GM21529 (cell line): ENCODE measurements at regions not wholly inside any gene's neighbourhood (a gene's known extent, or its start where the extent isn't known, plus 50 kb on each side); places are given as distances from the start of the nearest gene placed in this dataset.
A peak's percentile ranks its signal among the peaks of the same experiment; 100 is the strongest.

Source experiments
- ATAC-seq: cut with Tn5 transposase; IDR thresholded peaks from one replicate; pipeline ENCODE4 v1.9.1; 2021; ENCODE audit not compliant: unreplicated experiment

DNA sequence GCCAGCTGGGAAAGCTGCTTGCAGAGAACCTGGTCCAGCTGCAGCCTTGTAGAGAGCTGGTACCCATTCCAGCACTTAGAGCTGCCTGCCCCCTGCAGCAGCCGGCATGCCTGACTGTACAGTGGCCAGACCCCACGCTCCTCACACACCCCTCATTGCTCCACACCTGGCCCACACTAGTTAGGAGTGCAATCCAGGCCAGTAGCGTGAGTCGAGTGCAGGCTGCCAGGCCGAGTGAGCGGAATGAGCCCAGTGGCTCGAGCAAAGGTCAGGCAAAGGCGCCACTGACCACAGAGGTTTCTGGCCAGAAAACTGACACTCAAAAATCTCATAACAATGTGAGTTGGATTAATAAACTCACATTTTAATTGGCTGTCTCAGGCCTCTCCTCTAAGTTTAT lies 921.7 kb upstream of the KCND2 start:
- ATAC-seq, result no peak

DNA sequence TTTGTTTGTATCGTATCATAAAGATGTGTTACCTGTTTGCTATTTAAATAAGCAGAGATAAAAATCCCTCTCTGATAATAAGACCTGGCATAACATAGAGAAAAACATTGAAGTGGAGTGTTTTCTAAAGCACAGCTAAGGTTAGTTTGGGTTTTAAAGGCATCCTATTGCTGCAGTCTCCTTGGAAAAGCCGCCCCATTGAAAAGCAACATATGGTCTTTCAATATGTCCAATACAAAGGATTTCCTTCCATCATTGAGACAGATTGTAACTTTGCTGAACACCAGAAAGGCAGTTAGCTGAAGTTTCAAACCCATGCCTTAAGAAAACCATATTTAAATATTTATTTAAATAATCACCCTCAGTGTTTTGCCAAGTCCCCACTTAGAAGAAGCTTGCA lies 898.5 kb upstream of the KCND2 start:
- ATAC-seq, result no peak

DNA sequence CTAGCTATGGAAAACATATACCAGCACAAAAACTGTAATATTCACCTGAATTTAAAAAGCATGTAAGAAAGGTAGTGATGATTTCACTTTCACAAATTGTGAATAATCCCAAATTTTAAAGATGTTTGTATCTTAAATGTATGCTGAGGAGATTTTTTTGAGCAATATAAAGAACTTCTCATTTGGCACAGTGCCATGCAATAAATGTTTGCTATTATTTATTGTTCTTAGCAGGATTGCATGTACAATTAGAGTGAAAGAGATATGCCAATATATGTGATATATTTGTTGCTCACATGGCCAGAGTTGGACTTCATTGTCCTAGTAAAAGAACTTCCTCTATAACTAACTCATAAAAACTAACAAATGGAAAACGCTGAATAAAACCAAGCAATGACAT lies 895.1 kb upstream of the KCND2 start:
- no peak for ATAC-seq

DNA sequence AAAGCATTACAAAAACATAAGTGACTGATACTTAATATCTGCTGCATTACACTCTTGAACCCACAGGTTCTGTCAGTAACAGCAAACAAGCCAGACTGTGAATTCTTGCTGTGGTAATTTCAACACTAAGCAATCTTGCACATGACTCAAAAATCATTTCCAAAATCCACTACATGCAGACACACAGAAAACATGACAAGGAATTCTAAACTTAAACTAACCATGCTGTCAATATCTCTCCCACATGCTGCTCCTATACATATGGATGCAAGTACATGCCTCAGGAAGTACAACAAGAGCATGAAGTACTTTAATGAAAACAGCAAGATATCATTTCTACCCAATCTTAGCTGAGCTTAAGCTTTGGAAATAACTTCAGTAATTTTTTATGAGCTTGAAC lies 890.2 kb upstream of the KCND2 start:
- ATAC-seq, result no peak

DNA sequence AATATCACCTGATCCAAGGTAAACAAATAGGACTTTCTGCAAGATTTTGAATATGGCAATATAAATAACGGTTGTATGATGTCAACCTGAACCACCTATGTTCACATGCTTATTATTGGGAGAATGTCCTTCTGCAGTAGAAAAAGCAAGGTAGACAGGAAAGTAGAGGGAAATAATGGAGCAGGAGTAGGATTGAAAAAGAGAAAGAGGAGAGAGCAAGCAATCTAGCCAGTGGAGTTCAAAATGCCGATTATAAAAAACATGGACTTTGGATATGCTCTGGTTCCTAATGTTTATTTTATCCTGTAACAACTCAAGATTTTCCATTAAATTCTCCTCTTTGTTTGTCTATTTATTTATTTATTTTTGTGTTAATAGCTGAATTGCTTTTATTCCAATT lies 878.0 kb upstream of the KCND2 start:
- ATAC-seq, result no peak

DNA sequence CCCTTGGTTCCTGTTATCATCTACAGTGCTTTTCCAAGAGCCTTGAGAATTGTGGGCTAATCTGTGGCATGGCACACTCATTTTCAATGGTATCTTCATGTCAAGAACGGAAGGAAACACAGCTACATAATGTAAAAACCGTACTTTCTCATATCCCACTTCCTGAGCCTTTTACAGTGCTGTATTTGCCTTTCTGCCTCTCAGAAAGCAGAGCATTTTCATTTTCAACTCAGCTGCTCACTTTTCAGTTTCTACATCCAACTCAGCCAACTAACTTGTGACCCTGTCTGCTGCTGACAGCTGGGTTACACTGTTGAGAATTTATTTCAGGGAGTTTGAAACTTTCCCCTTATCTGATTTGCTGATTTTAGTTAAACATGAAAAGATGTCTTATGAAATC lies 875.8 kb upstream of the KCND2 start:
- peak; percentile 94 for ATAC-seq

DNA sequence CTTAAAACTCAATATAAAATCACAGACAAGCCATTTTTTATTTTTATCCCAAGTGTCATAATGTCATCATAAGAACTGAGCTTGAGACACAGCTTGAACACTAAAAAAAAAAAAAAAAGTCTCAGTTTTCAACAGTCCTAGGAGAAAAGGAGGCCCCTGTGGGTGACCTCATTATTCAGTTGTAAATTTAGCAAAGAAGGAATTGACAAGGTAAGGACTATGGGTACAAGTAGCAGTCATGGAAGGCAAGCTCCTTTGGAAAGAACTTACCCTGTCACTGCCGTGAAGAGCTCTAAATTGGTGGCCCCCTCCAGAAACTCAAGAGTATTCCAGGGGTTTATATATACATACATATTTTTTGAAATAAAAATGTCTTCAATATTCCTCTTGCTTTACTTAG lies 864.4 kb upstream of the KCND2 start:
- no peak for ATAC-seq

DNA sequence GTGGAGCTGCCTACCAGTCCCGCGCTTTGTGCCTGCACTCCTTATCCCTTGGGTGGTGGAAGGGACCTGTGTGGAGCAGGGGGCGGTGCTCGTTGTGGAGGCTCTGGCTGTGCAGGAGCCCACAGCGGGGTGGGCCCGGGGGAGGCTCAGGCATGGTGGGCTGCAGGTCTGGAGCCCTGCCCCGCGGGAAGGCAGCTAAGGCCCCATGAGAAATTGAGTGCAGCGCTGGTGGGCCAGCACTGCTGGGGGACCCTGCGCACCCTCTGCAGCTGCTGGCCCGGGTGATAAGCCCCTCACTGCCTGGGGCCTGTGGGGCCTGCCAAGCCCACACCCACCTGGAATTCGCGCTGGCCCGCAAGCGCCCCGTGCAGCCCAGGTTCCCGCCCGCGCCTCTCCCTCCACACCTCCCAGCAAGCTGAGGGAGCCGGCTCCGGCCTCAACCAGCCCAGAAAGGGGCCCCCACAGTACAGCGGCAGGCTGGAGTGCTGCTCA lies 859.6 kb upstream of the KCND2 start:
- ATAC-seq, result no peak

DNA sequence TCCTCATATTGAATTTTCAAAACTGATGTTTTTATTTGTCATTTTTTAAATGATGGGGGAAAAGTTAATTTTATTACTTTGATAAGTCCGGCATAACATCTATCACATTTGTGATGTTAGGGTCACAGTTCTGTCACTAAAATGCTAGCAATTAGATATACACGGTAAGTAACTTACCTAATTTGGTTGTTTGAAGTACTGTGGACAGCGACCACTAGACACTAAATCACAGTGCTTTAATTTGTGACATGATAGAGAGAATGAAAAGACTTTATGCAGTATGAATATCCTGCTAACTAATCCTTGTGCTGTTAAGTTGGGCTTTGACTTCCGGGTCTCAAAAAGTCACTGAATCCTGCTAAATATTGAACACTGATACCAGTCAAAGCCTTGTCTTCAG lies 857.3 kb upstream of the KCND2 start:
- no peak for ATAC-seq

DNA sequence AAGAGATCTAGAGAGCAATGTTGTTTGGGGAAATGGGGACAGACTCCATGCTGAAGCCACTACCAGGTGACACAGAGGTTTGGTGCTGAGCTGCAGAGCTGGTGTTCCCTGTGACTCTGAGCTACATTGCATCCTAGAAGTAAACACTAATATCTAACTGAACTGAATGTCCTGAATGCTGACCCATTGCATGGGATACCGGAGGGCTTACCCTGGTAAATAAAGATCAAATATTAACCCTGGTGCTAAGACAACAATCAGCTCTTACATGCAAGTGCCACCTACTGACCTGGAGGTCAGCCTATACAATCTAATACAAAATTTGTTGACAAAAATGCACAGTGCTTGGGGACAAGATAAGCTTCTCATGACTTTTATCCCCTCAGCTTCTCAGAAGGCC lies 851.3 kb upstream of the KCND2 start:
- ATAC-seq, result no peak

DNA sequence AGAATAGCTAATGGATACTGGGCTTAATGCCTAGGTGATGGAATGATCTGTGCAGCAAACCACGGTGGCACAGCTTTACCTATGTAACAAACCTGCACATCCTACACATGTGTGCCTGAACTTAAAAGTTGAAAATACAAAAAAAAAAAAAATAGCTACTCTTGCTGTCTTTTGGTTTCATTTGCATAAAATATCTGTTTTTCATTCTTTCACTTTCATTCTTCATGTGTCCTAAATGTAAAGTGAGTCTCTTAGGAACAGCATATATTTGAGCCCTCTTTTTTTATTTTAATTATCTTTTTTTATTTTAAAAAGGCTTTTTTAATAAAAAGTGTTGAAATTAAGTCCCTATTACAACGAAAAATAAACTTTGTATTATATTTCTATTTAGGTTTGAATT lies 836.1 kb upstream of the KCND2 start:
- no peak for ATAC-seq

DNA sequence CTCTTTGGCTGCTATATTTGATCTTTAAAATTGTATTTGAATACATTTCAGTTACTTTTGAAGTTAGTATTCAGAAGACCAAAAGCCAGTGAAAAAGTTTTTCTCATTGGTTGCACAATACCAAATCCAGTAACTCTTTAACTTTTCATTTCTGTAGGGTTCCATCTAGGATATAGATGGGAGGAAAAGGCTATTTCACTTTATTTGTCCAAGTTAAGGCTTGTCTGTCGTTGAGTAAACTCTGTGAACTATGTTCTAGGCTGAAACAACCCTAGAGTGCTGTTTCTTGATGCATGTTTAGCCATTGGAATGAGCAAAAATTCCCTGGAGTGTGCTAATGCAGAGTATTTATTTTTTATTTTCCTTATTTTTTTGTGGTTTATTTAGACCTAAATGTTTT lies 834.7 kb upstream of the KCND2 start:
- no peak for ATAC-seq

DNA sequence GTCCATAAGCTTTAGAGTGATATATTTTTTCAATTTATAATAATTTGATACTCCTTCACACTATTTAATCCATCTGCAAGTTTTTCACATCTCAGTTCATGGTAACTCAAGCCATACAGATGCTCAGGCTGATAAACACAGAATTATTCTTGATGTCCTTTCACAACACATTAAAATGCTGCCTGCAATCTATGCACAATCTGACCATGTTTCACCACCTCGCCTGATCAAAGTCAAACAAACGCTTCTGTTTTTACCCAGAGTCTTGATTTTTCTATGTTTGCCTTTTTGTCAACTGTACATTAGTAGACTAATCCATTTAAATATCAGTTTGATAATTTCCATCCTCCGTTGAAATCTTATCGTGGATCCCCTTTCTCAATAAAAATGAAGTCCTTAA lies 833.8 kb upstream of the KCND2 start:
- no peak for ATAC-seq

DNA sequence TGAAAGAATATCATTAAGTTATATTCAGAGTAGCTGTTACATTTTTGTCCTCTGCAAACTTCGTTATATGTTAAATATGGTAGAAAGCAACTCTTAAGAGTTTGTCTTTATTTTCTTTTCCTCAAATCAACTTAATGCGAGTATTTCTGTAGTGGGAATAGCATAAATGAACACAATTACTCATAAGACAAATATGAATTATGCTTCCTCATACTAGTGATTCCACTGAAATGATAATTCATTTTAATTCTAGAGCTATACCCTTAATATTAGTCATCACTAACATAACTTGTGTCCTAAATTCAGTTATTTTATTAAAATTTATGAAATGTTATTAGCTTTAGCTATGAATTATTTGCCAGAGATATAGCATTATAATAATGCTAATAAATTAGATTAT lies 820.6 kb upstream of the KCND2 start:
- ATAC-seq, result no peak

DNA sequence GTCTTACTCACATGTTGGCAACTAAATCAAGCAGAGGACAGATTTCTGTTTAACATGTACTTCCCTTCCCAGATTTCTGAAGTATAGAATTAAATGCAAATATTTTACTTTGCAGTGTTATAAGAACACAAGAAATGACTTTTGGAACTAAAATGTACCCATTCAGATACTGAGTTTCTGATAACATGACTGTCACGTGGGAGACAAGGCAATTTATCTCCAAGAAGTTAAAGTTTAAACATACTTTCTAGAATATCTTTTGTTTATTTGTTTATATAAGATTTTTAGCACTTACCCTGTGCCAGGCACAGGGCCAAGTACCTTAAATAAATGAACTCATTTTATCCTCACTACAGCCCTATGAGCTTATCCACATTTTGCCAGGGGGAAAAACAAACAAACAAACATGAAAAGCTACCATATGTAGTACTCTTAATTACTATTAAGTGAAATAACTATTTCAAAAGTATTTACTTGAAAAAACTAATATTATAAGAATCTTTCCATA lies 807.1 kb upstream of the KCND2 start:
- ATAC-seq, result no peak

DNA sequence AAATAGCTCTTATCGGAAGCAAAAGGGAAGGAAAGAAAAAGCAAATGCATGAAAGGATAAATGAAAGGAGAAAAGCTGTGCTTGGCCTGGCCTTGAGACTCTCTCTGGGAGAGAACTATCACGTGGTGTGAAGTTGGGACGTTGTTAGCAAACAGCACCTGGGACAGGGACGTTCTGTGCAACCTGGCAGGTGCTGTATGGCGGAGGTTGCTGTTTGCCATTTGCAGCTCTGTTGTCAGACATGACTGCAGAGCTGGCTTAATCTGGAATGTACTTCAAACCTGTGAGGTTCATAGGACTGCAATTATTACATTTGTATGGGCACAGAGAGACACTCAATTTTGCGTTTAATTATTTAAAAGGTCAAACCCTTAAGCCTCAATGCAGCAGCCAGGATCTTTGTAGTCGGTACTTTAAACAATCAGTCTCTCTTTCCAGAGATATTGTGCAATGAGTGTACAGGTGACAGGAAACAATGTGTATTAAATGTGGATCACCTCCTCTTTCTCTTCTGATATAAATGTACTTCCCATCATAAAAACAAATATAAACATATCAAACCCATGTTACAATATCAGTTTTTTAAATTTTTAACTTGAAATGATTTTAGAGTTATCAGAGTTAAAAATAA lies 800.5 kb upstream of the KCND2 start:
- ATAC-seq, result no peak

DNA sequence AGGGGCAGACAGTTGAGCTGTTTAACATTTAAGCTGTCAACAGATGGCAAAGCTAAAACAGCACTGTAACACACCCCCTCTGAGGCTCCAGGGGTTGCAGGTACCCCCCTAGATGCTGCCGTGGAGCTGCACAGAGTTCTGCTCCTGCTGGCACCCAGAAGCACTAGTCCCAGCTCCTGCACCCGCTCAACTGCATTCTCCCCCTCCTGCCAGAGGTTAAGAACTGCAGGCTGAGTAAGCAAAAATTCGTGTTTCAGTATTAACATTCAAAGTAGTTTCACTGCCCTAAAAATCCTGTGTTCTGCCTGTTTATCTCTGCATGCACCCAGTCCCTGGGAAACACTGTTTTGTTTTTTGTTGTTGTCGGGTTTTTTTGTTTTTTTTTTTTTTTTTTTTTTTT lies 790.8 kb upstream of the KCND2 start:
- ATAC-seq, result peak; percentile 97

DNA sequence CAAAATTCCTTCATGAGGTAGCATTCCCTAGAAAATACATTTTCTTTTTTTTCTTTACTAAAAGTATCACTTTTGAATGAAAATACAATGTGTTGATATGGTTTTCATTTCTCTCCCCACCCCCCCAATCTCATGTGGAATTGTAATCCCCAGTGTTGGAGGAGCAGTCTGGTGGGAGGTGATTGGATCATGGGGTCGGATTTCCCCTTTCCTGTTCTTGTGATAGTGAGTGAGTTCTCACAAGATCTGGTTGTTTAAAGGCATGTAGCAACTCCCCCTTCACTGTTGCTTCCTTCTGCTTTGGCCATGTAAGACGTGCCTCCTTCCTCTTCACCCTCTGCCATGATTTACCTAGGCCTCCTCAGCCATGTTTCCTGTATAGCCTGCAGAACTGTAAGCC lies 790.3 kb upstream of the KCND2 start:
- ATAC-seq, result no peak

DNA sequence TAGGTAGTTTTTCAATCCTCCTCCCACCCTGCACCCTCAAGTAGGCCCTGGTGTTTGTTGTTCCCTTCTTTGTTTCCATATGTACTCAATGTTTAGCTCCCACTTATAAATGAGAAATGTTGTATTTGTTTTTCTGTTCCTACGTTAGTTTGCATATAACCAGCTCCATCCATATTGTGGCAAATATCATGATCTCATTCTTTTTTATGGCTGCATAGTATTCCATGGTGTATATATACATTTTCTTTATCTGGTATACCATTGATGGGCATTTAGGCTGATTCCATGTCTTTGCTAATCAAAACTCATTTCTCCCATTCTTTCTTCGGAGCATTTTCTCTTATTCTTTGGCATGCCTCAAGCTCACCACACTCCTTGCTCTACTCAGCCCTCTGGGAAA lies 789.6 kb upstream of the KCND2 start:
- ATAC-seq, result no peak

DNA sequence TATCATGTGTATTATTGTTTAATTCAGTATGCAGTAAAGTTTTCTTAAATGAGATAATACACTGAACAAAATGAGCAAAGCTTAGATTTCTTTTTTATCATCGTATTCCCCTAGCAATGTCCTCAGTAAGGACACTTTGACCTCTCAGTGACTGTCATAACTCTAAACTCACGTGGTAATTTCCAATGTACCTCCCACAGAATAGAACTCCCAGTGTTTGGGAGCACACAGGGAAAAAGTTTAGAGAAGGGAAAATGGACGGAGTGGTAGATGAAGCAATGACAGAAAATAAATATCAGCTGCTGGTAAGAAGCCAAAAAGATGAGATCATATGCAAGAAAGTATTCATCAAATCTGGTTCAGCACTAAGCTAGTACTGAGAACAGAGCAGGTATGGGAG lies 758.6 kb upstream of the KCND2 start:
- ATAC-seq, result no peak

DNA sequence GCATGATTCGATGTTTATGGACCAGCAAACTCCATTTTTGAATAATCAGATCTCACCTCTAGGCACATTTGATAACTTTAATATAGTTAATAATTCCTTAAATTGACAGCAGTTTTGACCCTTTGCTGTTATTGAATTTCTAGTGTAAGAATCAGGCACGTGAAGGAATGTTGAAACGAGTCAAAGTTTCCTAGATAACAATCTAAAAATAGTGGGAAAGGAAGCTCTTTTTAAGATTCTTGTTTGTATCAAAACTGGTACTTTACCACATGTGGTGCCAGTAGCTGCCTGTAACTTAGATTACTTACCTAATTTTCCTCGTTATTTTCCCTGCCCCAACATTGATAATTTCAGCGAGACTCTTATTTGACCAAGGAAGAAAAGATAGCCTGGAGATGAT lies 757.8 kb upstream of the KCND2 start:
- ATAC-seq, result no peak

DNA sequence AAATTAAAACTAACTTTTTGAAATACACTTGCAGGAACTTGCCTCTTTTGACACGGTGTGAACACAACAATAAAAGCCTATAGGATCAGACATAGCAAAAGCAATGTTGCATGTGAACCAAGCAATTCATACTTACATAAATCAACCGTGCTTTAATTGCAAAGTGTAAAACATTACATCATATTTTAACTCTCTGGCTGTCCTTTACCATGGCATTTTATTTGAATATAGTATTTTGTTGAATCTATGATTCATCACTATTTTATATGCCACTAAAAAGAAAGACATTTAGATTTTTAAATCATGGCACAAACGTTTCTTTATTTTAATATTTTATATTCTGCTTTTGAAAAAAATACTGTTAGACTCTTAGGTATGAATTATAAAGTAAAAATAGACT lies 757.0 kb upstream of the KCND2 start:
- ATAC-seq, result no peak

DNA sequence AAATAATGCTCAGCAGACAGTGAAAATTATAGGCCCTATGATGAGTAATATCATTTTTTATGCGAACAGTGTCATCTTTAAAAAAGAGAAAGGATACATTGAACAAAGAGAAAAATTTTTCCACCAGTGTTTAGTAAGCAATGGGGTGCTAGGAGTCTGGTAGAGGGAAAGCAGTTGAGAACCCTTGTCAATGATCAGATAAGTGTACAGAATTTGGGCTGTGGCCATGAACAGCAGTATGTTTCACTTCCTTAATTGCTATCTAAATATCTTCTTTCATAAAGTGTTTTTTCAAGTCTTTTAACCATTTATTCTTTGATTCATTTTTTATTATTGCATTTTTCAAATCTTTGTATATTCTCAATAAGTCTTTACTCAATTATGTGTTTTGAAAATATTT lies 750.7 kb upstream of the KCND2 start:
- no peak for ATAC-seq
